Activated T-helper 17 cell treated with anti-CD3 and anti-CD28 coated beads, Interleukin-2, amount 50 U/mL, for 72 hours (primary cell): ENCODE measurements at regions not wholly inside any gene's neighbourhood (a gene's known extent, or its start where the extent isn't known, plus 50 kb on each side); places are given as distances from the start of the nearest gene placed in this dataset.

Experiments used
- ATAC-seq: fragments of 150-1000 bp; cut with Tn5 transposase; replicated peaks from 2 replicates; pipeline ENCODE4 v1.10.0; 2021; ENCODE audit warnings: mild to moderate bottlenecking, moderate library complexity
- H3K27ac Mint-ChIP-seq: one replicate; pipeline ENCODE4 v1.8.0; 2022; ENCODE audit warnings: mixed read lengths
- H3K27me3 Mint-ChIP-seq: one replicate; pipeline ENCODE4 v1.8.0; 2022; ENCODE audit warnings: mixed read lengths
- H3K36me3 Mint-ChIP-seq: one replicate; pipeline ENCODE4 v1.8.0; 2022; ENCODE audit warnings: low read depth, mild to moderate bottlenecking, mixed read lengths
- H3K4me1 Mint-ChIP-seq: one replicate; pipeline ENCODE4 v1.8.0; 2022; ENCODE audit warnings: mixed read lengths
- H3K4me3 Mint-ChIP-seq: one replicate; pipeline ENCODE4 v1.8.0; 2022; ENCODE audit warnings: mild to moderate bottlenecking, mixed read lengths
- H3K9me3 Mint-ChIP-seq: one replicate; pipeline ENCODE4 v1.8.0; 2022; ENCODE audit warnings: mixed read lengths

GRCh38 chr11:133618544-133618943 is 86.2 kb upstream of the OPCML start:
- Mint-ChIP-seq H3K36me3 (no peaks in the 10 kb centered on the region), H3K27me3 (no peaks in the 10 kb centered on the region), H3K4me3 (no peak overlapping the region), H3K27ac (no peak overlapping the region), H3K9me3 (no peaks in the 10 kb centered on the region), H3K4me1 (no peaks in the 10 kb centered on the region)
- ATAC-seq: no peak

DNA sequence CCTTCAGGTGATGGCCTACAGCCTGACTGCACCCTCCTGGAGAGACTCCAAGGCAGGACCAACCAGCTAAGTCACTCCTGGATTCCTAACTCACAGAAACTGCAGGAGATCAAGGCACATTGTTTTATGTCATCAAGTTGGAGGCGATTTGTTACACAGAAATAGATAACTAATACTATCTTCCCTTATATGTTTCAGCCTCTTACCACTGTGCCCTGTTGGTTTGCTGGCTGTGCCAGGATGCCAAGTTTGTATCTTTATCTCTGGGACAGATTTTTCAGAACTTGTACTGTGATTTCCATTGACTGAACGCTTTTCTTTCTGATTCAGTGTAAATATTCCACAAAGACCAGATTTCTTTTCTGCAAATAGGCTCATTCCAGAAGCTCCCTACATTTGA is 76.2 kb upstream of the OPCML start:
- H3K4me1 Mint-ChIP-seq: no peaks in the 10 kb centered on the region
- H3K4me3 Mint-ChIP-seq: no peak overlapping the region
- no peaks in the 10 kb centered on the region for H3K27me3 Mint-ChIP-seq
- H3K27ac Mint-ChIP-seq: no peak overlapping the region
- ATAC-seq: no peak
- H3K36me3 Mint-ChIP-seq: no peaks in the 10 kb centered on the region
- H3K9me3 Mint-ChIP-seq: peaks cover 9% of the 10 kb centered on the region

DNA sequence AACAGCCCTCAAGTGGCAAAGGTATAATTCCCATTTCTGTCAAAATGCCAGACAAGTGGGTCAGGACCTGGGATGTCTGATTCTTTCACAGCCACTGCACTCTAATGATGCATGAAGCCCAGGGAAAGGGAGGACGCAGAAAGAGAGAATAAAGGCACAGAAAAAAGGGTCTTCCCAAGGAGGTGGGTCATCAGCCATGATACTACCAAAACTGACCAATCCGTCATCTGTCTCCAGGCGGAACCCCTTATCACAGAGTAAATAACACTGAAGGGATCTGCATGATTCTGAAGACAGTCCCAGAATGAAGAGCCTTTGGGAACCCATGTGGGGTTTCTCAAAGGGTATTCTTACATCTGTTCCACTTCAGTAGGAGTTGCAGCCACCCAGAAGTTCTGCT is 73.8 kb upstream of the OPCML start:
- H3K4me3 Mint-ChIP-seq: no peak overlapping the region

DNA sequence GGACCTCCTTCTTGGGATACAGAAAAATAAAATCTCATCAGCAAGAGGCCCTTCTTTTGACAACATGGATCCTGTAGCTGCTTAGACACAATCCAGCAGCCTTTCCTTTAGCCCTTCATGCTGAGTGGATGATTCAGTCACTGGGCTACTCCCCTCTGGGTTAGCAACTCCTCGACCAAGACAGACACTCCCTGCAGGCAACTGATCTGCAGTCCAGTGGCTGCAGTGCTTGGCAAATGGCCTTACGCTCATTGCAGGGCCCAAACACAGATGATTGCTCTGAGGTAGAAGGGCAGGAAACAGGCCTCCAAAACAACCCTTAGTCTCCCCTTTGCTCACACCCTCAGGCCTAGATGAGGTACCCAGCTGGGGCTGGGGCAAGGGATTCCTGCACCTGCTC is 73.2 kb upstream of the OPCML start:
- no peaks in the 10 kb centered on the region for H3K4me1 Mint-ChIP-seq
- no peaks in the 10 kb centered on the region for H3K27me3 Mint-ChIP-seq
- H3K27ac Mint-ChIP-seq: no peak overlapping the region
- H3K36me3 Mint-ChIP-seq: no peaks in the 10 kb centered on the region
- peaks cover 4% of the 10 kb centered on the region for H3K9me3 Mint-ChIP-seq
- no peak overlapping the region for H3K4me3 Mint-ChIP-seq
- no peak for ATAC-seq

More for the DNA sequence above, 73.8 kb upstream of the OPCML start:
- H3K9me3 Mint-ChIP-seq: peaks cover 8% of the 10 kb centered on the region
- H3K27ac Mint-ChIP-seq: no peak overlapping the region
- no peaks in the 10 kb centered on the region for H3K27me3 Mint-ChIP-seq
- ATAC-seq: no peak
- H3K36me3 Mint-ChIP-seq: no peaks in the 10 kb centered on the region
- no peaks in the 10 kb centered on the region for H3K4me1 Mint-ChIP-seq

- H3K27me3 Mint-ChIP-seq: no peaks in the 10 kb centered on the region
- H3K27ac Mint-ChIP-seq: no peak overlapping the region
- H3K9me3 Mint-ChIP-seq: no peaks in the 10 kb centered on the region
- H3K4me1 Mint-ChIP-seq: no peaks in the 10 kb centered on the region
- ATAC-seq: no peak
- no peak overlapping the region for H3K4me3 Mint-ChIP-seq
- no peaks in the 10 kb centered on the region for H3K36me3 Mint-ChIP-seq
Observed at GRCh38 chr11:133601641-133602040, 69.3 kb upstream of the OPCML start.

- Mint-ChIP-seq H3K27me3 (no peaks in the 10 kb centered on the region), H3K4me3 (no peak overlapping the region), H3K36me3 (no peaks in the 10 kb centered on the region), H3K9me3 (peaks cover 4% of the 10 kb centered on the region), H3K4me1 (no peaks in the 10 kb centered on the region), H3K27ac (no peak overlapping the region)
- ATAC-seq: no peak
Observed at GRCh38 chr11:133600786-133601185, 68.5 kb upstream of the OPCML start.

DNA sequence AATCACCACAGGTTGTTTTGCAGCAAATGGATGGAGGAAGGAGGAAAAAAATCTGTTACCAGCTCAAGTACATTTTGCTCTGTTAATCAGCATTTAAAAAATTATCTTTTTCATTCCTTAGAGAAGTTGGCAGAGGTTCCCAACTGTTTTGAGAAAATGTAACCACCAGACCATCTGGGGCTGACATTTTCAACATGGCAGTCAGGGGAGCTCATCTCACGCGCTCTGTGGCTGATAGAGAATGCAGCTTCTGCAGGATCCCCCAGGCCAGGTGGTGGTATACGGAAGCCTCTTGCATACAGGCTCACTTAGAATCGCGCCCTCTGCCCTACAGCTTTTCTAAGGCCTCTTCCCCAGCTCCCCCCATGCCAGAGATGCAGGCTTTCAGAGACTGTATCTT is 68.0 kb upstream of the OPCML start:
- no peaks in the 10 kb centered on the region for H3K27me3 Mint-ChIP-seq
- peaks cover 4% of the 10 kb centered on the region for H3K9me3 Mint-ChIP-seq

DNA sequence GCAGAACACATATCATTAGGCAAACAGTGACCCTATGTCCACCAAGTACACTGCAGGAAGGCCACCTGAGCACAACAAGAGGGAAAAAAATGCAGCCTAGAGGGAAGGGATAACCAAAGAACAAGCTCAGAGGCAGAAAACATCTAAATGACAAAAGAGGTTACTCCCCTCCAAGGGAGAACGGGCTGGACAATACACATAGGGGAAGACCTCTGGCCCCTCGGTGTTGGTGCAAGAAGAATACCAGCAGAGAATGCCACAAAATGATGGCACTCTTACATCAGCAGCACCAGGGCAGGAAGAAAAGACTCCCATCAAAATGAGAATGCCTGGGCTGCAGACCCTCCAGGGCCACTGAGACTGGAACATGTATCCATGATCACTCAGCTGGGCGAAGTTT is 66.6 kb upstream of the OPCML start:
- no peaks in the 10 kb centered on the region for H3K4me1 Mint-ChIP-seq
- H3K27ac Mint-ChIP-seq: no peak overlapping the region
- H3K9me3 Mint-ChIP-seq: peaks cover 4% of the 10 kb centered on the region
- H3K36me3 Mint-ChIP-seq: no peaks in the 10 kb centered on the region
- H3K27me3 Mint-ChIP-seq: no peaks in the 10 kb centered on the region
- ATAC-seq: no peak
- H3K4me3 Mint-ChIP-seq: no peak overlapping the region

More for the DNA sequence above, 68.0 kb upstream of the OPCML start:
- ATAC-seq: no peak
- H3K36me3 Mint-ChIP-seq: no peaks in the 10 kb centered on the region
- no peak overlapping the region for H3K27ac Mint-ChIP-seq
- H3K4me1 Mint-ChIP-seq: no peaks in the 10 kb centered on the region
- no peak overlapping the region for H3K4me3 Mint-ChIP-seq

GRCh38 chr11:133597236-133597635 is 64.9 kb upstream of the OPCML start:
- no peak for ATAC-seq
- Mint-ChIP-seq H3K4me1 (no peaks in the 10 kb centered on the region), H3K27ac (no peak overlapping the region), H3K27me3 (no peaks in the 10 kb centered on the region), H3K4me3 (no peak overlapping the region), H3K36me3 (no peaks in the 10 kb centered on the region), H3K9me3 (peaks cover 4% of the 10 kb centered on the region)

DNA sequence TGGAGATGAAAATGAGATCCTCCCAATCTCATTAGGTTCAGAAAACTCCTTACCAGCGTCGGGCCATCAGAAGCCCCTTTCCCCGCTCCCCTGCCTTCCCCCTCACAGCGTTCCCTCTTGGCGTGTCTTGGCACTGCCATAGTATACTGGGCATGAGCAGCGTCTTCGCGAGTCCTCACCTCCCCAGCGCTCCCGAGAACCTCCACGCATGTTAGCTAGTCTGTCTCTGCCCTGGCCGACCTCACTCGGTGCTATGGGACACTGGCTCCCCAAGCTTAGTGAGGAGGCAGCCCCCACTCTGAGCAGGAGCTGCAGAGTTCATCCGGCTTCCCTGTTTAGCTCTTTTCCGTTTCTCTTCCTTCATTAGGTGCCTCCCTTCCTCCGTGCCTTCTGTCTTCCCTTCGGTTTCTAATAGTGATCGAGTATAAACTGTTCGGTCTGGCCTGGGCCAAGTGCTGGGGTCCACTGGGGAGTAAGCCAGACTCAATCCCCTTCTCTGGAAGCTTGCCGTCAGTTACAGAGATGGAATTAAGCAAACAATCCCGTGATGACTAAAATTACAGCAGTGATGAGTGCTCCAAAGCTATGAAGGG is 63.8 kb upstream of the OPCML start:
- H3K27me3 Mint-ChIP-seq: no peaks in the 10 kb centered on the region

DNA sequence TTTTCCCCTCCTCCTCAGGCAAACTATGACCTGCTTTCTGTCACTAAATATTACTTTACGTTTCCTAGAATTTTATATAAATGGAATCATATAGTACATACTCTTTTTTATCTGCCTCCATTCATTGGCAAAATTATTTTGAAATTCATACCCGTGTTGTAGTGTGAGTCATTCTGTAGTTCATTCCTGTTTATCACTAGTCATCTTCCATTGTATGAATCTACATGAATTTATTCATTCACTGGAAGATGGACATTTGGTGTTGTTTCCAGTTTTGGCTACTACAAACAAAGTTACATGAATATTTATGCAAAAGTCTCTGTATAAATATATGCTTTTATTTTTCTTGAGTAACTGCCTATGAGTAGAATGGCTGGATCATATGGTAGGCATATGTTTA is 60.7 kb upstream of the OPCML start:
- ATAC-seq: no peak
- H3K9me3 Mint-ChIP-seq: peaks cover 4% of the 10 kb centered on the region
- H3K36me3 Mint-ChIP-seq: no peaks in the 10 kb centered on the region
- no peak overlapping the region for H3K27ac Mint-ChIP-seq
- H3K4me3 Mint-ChIP-seq: no peak overlapping the region
- H3K4me1 Mint-ChIP-seq: no peaks in the 10 kb centered on the region
- no peaks in the 10 kb centered on the region for H3K27me3 Mint-ChIP-seq

More for the DNA sequence above, 63.8 kb upstream of the OPCML start:
- Mint-ChIP-seq H3K27ac (no peak overlapping the region), H3K36me3 (no peaks in the 10 kb centered on the region), H3K9me3 (peaks cover 4% of the 10 kb centered on the region), H3K4me1 (no peaks in the 10 kb centered on the region), H3K4me3 (no peak overlapping the region)
- no peak for ATAC-seq

DNA sequence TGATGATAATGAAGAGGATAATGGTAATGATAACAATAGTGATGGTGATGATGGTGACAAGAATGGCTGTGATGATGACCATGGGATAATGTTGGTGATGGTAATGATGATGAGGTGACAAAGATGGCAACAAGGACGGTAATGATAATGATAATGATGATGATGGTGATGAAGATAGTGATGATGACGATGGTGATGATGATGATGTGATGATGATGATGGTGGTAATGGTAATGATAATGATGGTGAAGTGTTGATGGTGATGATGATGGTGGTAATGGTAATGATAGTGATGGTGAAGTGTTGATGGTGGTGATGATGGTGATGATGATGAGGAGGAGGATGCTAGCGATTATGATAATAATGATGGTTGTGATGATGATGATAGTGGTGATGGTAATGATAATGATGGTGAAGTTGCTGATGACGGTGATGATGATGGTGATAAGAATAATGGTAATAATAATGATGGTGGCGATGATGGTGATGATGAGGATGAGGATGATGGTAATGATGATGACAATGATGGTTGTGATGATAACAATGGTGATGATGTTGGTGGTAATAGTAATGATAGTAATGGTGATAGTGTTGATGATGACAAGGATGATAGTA is 54.7 kb upstream of the OPCML start:
- H3K4me3 Mint-ChIP-seq: no peak overlapping the region
- H3K27me3 Mint-ChIP-seq: no peaks in the 10 kb centered on the region
- no peak overlapping the region for H3K27ac Mint-ChIP-seq
- H3K36me3 Mint-ChIP-seq: no peaks in the 10 kb centered on the region
- no peaks in the 10 kb centered on the region for H3K4me1 Mint-ChIP-seq
- ATAC-seq: no peak
- H3K9me3 Mint-ChIP-seq: peaks cover 5% of the 10 kb centered on the region

- Mint-ChIP-seq H3K4me3 (no peak overlapping the region), H3K4me1 (no peaks in the 10 kb centered on the region), H3K27me3 (no peaks in the 10 kb centered on the region), H3K36me3 (no peaks in the 10 kb centered on the region), H3K27ac (no peak overlapping the region), H3K9me3 (peaks cover 5% of the 10 kb centered on the region)
- no peak for ATAC-seq
Observed at GRCh38 chr11:133582750-133583149, 50.4 kb upstream of the OPCML start.

- Mint-ChIP-seq H3K4me1 (no peaks in the 10 kb centered on the region), H3K27ac (no peak overlapping the region), H3K36me3 (no peaks in the 10 kb centered on the region), H3K9me3 (peaks cover 5% of the 10 kb centered on the region), H3K4me3 (no peak overlapping the region), H3K27me3 (no peaks in the 10 kb centered on the region)
- ATAC-seq: no peak
Observed at GRCh38 chr11:133582326-133582725, 50.0 kb upstream of the OPCML start.
